ENCODE measurements at regions not wholly inside any gene's neighbourhood (a gene's known extent, or its start where the extent isn't known, plus 50 kb on each side); places are given as distances from the start of the nearest gene placed in this dataset.

GRCh38 chr9:107813287-107813686, 323.7 kb upstream of the KLF4 start:
- TF ChIP-seq CTCF (IDR thresholded peaks at IDR 0.05) (no peak), POLR2A (IDR thresholded peaks at IDR 0.05) (no peak), EP300 (IDR thresholded peaks at IDR 0.05) (no peak), POLR2AphosphoS5 (IDR thresholded peaks at IDR 0.05) (no peak)
